ENCODE measurements at regions not wholly inside any gene's neighbourhood (a gene's known extent, or its start where the extent isn't known, plus 50 kb on each side); places are given as distances from the start of the nearest gene placed in this dataset.

GRCh38 chr6:110552076-110552475 is 75.7 kb upstream of the SLC22A16 start:
- no peak for TF ChIP-seq FOXP2 (optimal IDR thresholded peaks at IDR 0.05; ENCODE audit: borderline replicate concordance, extremely low read depth, extremely low read length, insufficient read depth)
- no peak for TF ChIP-seq TAF1 (IDR thresholded peaks at IDR 0.05; ENCODE audit: borderline replicate concordance, insufficient read depth, low read length)
- TF ChIP-seq POLR2AphosphoS5 (IDR thresholded peaks at IDR 0.05; ENCODE audit: low read depth, low read length) = no peak

DNA sequence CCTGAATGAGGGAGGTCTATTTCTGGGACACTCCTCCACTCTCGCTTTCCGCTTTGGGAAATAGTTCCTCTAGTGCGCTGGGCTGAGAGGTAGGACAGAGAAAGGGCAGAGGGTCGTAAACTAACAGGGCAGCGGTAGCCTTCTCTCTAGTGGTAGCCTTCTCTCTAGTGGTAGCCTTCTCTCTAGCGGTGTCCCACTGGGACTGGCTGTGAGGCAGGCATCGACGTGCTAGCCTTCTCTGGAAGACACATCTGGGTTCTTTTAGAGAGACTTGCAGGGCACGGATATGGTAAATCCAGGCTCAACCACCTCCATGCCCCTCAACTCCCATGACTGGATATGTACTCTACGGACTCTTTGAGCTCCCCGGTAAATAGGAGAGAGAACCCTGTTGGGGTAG is 74.7 kb upstream of the SLC22A16 start:
- no peak for TF ChIP-seq POLR2AphosphoS5 (IDR thresholded peaks at IDR 0.05; ENCODE audit: low read depth, low read length)
- no peak for TF ChIP-seq FOXP2 (optimal IDR thresholded peaks at IDR 0.05; ENCODE audit: borderline replicate concordance, extremely low read depth, extremely low read length, insufficient read depth)
- TF ChIP-seq REST (IDR thresholded peaks at IDR 0.05; ENCODE audit: insufficient read depth in 1 of 2, low read depth in 2 of 2, low read length in 2 of 2) = no peak
- no peak for TF ChIP-seq TAF1 (IDR thresholded peaks at IDR 0.05; ENCODE audit: borderline replicate concordance, insufficient read depth, low read length)
- no peak for TF ChIP-seq SIN3A (IDR thresholded peaks at IDR 0.05; ENCODE audit: borderline replicate concordance, insufficient read depth, low read length)

- TF ChIP-seq FOXP2 (optimal IDR thresholded peaks at IDR 0.05; ENCODE audit: borderline replicate concordance, extremely low read depth, extremely low read length, insufficient read depth) (no peak), REST (IDR thresholded peaks at IDR 0.05; ENCODE audit: insufficient read depth in 1 of 2, low read depth in 2 of 2, low read length in 2 of 2) (no peak)
These were observed 73.9 kb upstream of the SLC22A16 start for GRCh38 chr6:110550353-110550752.

DNA sequence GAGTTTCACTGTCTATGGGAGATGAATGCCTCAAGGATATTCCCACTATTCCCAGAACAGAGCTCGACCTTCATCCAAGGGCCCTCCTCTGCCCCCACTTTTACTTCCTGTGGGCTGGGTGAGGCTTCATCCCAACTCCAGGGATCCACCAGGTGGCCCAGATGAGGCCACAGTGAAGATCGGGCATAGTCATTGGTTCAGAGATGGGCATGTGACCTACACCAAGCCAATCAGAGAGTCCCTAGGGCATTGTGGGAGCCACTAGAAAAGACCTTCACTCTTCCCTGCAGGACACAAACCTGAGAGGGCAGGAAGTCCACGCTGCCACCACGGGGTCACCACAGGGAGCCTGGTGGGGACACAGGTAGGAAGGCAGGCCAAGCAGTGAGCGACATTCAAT is 72.9 kb upstream of the SLC22A16 start:
- TF ChIP-seq TAF1 (IDR thresholded peaks at IDR 0.05; ENCODE audit: borderline replicate concordance, insufficient read depth, low read length) (no peak), REST (IDR thresholded peaks at IDR 0.05; ENCODE audit: insufficient read depth in 1 of 2, low read depth in 2 of 2, low read length in 2 of 2) (no peak)

DNA sequence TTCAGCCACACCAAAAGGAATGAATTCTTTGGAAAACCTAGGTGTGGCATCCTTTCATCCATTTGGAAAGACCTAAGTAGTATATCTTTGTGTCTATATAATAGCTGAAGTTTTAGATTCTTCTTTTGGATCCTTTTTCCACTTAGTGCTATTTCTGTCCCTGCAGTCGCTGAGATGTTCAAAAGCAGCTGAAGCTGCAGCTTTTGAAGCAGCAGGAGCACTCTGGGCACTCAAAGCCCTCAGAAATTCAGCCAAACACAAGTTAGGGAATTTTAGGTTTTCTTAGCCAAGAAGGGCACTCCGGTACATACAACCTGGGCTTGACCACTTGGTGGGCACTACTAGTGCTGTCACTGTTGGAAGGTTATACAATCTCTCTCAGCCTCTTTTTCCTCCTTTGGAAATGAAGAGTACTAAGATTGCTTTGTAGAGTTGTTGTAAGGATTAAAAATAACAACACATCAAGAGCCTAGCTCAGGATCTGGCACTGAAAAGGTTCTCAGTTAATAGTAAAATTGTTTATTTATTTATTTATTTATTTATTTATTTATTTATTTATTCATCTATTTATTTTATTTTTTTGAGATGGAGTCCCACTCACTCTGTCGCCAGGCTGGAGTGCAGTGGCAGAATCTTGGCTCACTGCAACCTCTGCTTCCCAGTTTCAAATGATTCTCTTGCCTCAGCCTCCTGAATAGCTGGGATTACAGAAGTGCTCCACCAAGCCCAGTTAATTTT is 71.9 kb upstream of the SLC22A16 start:
- TF ChIP-seq TAF1 (IDR thresholded peaks at IDR 0.05; ENCODE audit: borderline replicate concordance, insufficient read depth, low read length) (no peak), POLR2AphosphoS5 (IDR thresholded peaks at IDR 0.05; ENCODE audit: low read depth, low read length) (no peak), FOXP2 (optimal IDR thresholded peaks at IDR 0.05; ENCODE audit: borderline replicate concordance, extremely low read depth, extremely low read length, insufficient read depth) (no peak), SIN3A (IDR thresholded peaks at IDR 0.05; ENCODE audit: borderline replicate concordance, insufficient read depth, low read length) (no peak), REST (IDR thresholded peaks at IDR 0.05; ENCODE audit: insufficient read depth in 1 of 2, low read depth in 2 of 2, low read length in 2 of 2) (no peak)

Data from PFSK-1 (cell line).